ENCODE measurements at regions not wholly inside any gene's neighbourhood (a gene's known extent, or its start where the extent isn't known, plus 50 kb on each side); places are given as distances from the start of the nearest gene placed in this dataset.

GRCh38 chr2:59604123-59604522 lies 949.3 kb downstream of the BCL11A start:
- Mint-ChIP-seq H3K27me3 (ENCODE audit: low read depth) (no peaks in the 10 kb centered on the region), H3K27ac (peak overlapping the region; percentile 19), H3K4me1 (no peaks in the 10 kb centered on the region), H3K4me3 (no peak overlapping the region), H3K9me3 (peaks cover 28% of the 10 kb centered on the region), H3K36me3 (peaks cover 1% of the 10 kb centered on the region)
- DNase-seq (ENCODE audit: low spot score in 2 of 2, unreplicated experiment in 2 of 2) = no peak
- no peak for TF ChIP-seq CTCF (IDR thresholded peaks at IDR 0.05; ENCODE audit: unreplicated experiment)

GRCh38 chr2:59594671-59595222 lies 958.7 kb downstream of the BCL11A start:
- Mint-ChIP-seq H3K4me3 (no peak overlapping the region), H3K27me3 (ENCODE audit: low read depth) (no peaks in the 10 kb centered on the region), H3K9me3 (no peaks in the 10 kb centered on the region), H3K4me1 (peaks cover 3% of the 10 kb centered on the region), H3K36me3 (no peaks in the 10 kb centered on the region), H3K27ac (no peak overlapping the region)
- DNase-seq (ENCODE audit: low spot score in 2 of 2, unreplicated experiment in 2 of 2) = no peak
- TF ChIP-seq CTCF (IDR thresholded peaks at IDR 0.05; ENCODE audit: unreplicated experiment) = no peak

- H3K36me3 Mint-ChIP-seq = no peaks in the 10 kb centered on the region
- no peak for TF ChIP-seq CTCF (IDR thresholded peaks at IDR 0.05; ENCODE audit: unreplicated experiment)
- peaks cover 34% of the 10 kb centered on the region for H3K4me1 Mint-ChIP-seq
- no peaks in the 10 kb centered on the region for H3K9me3 Mint-ChIP-seq
- no peak overlapping the region for H3K27ac Mint-ChIP-seq
- H3K4me3 Mint-ChIP-seq = no peak overlapping the region
- H3K27me3 Mint-ChIP-seq (ENCODE audit: low read depth) = no peaks in the 10 kb centered on the region
- no peak for DNase-seq (ENCODE audit: low spot score in 2 of 2, unreplicated experiment in 2 of 2)
Observed at GRCh38 chr2:59590798-59591197, 962.7 kb downstream of the BCL11A start.

- no peak for TF ChIP-seq CTCF (IDR thresholded peaks at IDR 0.05; ENCODE audit: unreplicated experiment)
- DNase-seq (ENCODE audit: low spot score in 2 of 2, unreplicated experiment in 2 of 2) = no peak
- Mint-ChIP-seq H3K36me3 (no peaks in the 10 kb centered on the region), H3K27ac (no peak overlapping the region), H3K4me1 (peaks cover 41% of the 10 kb centered on the region), H3K4me3 (no peak overlapping the region), H3K27me3 (ENCODE audit: low read depth) (no peaks in the 10 kb centered on the region), H3K9me3 (no peaks in the 10 kb centered on the region)
Observed at GRCh38 chr2:59589881-59590280, 963.6 kb downstream of the BCL11A start.

GRCh38 chr2:59588286-59588685 lies 965.2 kb downstream of the BCL11A start:
- peaks cover 2% of the 10 kb centered on the region for H3K9me3 Mint-ChIP-seq
- H3K4me3 Mint-ChIP-seq = no peak overlapping the region
- no peaks in the 10 kb centered on the region for H3K36me3 Mint-ChIP-seq
- no peak for TF ChIP-seq CTCF (IDR thresholded peaks at IDR 0.05; ENCODE audit: unreplicated experiment)
- peaks cover 41% of the 10 kb centered on the region for H3K4me1 Mint-ChIP-seq
- H3K27ac Mint-ChIP-seq = no peak overlapping the region
- DNase-seq (ENCODE audit: low spot score in 2 of 2, unreplicated experiment in 2 of 2) = no peak
- no peaks in the 10 kb centered on the region for H3K27me3 Mint-ChIP-seq (ENCODE audit: low read depth)

- H3K27me3 Mint-ChIP-seq (ENCODE audit: low read depth) = no peaks in the 10 kb centered on the region
- H3K27ac Mint-ChIP-seq = no peak overlapping the region
- peaks cover 41% of the 10 kb centered on the region for H3K4me1 Mint-ChIP-seq
- no peak overlapping the region for H3K4me3 Mint-ChIP-seq
- no peaks in the 10 kb centered on the region for H3K36me3 Mint-ChIP-seq
- H3K9me3 Mint-ChIP-seq = peaks cover 4% of the 10 kb centered on the region
- no peak for TF ChIP-seq CTCF (IDR thresholded peaks at IDR 0.05; ENCODE audit: unreplicated experiment)
- DNase-seq (ENCODE audit: low spot score in 2 of 2, unreplicated experiment in 2 of 2) = no peak
Observed at GRCh38 chr2:59586176-59586575, 967.3 kb downstream of the BCL11A start.

All from mesothelial cell of epicardium (in vitro differentiated cells).